Peyer's patch (tissue), 4 donors: ENCODE measurements at regions not wholly inside any gene's neighbourhood (a gene's known extent, or its start where the extent isn't known, plus 50 kb on each side); places are given as distances from the start of the nearest gene placed in this dataset.

ENCODE experiments used
- DNase-seq, 3 donors: peaks; one replicate each; pipeline ENCODE4 v3.0.0-alpha.2; 2017 to 2019
- H3K27ac ChIP-seq, 4 donors: fragments of 200-600 bp; sonication (generic); one replicate each; pipeline ENCODE4 v1.5.1; 2016 to 2019
- H3K27me3 ChIP-seq, 2 donors: fragments of 200-600 bp; sonication (generic); one replicate each; pipeline ENCODE4 v1.5.1; 2019
- H3K36me3 ChIP-seq, 3 donors: fragments of 200-600 bp; sonication (generic); one replicate each; pipeline ENCODE4 v1.5.1; 2016 to 2019
- H3K4me1 ChIP-seq, 4 donors: fragments of 200-600 bp; sonication (generic); one replicate each; pipeline ENCODE4 v1.5.1; 2016 to 2019
- H3K4me3 ChIP-seq, 4 donors: fragments of 200-600 bp; sonication (generic); 1 replicate in 3 of 4; 2 replicates in 1 of 4; pipeline ENCODE4 v1.5.1; 2016 to 2019; ENCODE audit warnings: mild to moderate bottlenecking in 1 of 4
- H3K9me3 ChIP-seq, 4 donors: fragments of 200-600 bp; sonication (generic); one replicate each; pipeline ENCODE4 v1.5.1; 2016 to 2019; ENCODE audit warnings: mild to moderate bottlenecking in 1 of 4
- POLR2A ChIP-seq, 2 donors: fragments of 450-650 bp; IDR thresholded peaks; one replicate each; pipeline ENCODE4 v1.5.1; 2017; ENCODE audit warnings: antibody characterized with exemption in 2 of 2, mild to moderate bottlenecking in 2 of 2, moderate library complexity in 2 of 2
- TF ChIP-seq, protein P1 (sequence below), 6 experiments: fragments of 450-650 bp in 4 of 6; fragments of 200-600 bp in 2 of 6; sonication (generic) in 1 of 6; IDR thresholded peaks; one replicate each; pipeline ENCODE4 v1.5.1; 2017 to 2019; ENCODE audit warnings: antibody characterized with exemption in 6 of 6, mild to moderate bottlenecking in 3 of 6, moderate library complexity in 1 of 6

DNA sequence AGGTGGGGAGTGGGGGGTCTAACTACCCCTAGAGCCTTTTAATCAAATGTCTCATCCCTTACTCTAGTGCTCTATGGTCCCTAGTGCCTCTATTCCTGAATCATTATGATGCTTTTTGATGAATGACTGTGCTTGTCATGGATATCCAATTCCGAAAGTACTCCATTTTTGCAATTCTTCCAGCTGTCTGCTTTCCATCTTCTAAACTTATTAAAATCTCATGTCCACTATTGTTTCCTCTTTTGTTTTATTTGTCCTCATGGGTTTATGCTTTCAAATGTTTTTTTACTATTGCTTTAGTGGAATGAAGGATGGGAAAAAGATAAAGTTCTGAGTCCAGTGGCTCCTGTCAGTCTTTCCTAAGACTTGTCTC lies 77.2 kb upstream of the KCNMB2 start:
- Histone ChIP-seq H3K4me1 (no peaks in the 10 kb centered on the region), H3K4me3 (no peak overlapping the region), H3K36me3 (no peaks in the 10 kb centered on the region), H3K9me3 (no peaks in the 10 kb centered on the region), H3K27ac (no peak overlapping the region), H3K27me3 (no peaks in the 10 kb centered on the region)
- no peak for TF ChIP-seq POLR2A (IDR thresholded peaks at IDR 0.05)
- TF ChIP-seq, protein P1, sequence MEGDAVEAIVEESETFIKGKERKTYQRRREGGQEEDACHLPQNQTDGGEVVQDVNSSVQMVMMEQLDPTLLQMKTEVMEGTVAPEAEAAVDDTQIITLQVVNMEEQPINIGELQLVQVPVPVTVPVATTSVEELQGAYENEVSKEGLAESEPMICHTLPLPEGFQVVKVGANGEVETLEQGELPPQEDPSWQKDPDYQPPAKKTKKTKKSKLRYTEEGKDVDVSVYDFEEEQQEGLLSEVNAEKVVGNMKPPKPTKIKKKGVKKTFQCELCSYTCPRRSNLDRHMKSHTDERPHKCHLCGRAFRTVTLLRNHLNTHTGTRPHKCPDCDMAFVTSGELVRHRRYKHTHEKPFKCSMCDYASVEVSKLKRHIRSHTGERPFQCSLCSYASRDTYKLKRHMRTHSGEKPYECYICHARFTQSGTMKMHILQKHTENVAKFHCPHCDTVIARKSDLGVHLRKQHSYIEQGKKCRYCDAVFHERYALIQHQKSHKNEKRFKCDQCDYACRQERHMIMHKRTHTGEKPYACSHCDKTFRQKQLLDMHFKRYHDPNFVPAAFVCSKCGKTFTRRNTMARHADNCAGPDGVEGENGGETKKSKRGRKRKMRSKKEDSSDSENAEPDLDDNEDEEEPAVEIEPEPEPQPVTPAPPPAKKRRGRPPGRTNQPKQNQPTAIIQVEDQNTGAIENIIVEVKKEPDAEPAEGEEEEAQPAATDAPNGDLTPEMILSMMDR (IDR thresholded peaks at IDR 0.05): no peak
- DNase-seq: no peak

DNA sequence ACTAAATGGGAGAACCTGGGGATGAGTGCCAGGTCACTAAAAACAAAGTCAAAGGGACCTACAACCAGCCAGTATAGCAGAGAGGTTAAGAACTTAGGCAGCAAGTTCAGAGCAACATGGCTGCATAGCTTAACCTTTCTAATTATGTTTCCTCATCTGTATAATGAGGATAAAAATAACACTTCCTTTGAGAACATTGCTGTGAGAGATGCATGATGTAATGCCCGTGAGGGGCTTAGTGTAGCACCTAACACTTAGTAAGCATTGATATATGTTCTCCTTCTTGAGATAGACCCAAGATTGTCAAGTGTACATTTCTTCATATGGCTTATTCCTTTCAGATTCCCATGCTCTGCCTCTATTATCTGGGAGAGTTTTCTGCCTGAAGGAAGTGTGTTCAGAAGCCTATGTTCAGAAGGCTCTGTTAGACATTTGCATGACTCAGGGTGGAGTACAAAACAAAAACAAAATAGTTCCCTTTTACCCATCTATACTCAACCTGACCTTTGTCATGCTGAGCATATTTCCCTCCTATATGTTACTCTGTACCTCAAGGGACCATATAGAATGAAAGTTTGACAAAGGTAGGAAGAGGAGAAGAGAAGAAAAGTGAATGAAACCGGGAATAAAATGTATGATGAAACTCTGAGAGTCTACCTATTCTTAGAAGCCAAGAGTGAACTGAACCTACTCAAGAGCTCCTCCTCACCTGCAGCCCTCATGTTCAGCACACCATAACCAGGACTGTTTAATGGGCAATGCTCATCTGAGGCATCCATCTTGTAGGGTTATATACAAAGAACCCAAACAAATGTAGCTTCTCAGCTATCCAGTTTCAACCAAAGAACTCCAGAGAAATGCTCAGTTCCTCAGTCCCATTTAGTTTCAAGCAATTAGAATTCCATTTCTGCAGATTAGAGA lies 70.7 kb upstream of the KCNMB2 start:
- Histone ChIP-seq H3K27me3 (no peaks in the 10 kb centered on the region), H3K4me1 (no peaks in the 10 kb centered on the region), H3K36me3 (no peaks in the 10 kb centered on the region), H3K4me3 (no peak overlapping the region), H3K27ac (no peak overlapping the region), H3K9me3 (no peaks in the 10 kb centered on the region)
- no peak for DNase-seq
- TF ChIP-seq, protein P1 (IDR thresholded peaks at IDR 0.05): no peak
- no peak for TF ChIP-seq POLR2A (IDR thresholded peaks at IDR 0.05)

DNA sequence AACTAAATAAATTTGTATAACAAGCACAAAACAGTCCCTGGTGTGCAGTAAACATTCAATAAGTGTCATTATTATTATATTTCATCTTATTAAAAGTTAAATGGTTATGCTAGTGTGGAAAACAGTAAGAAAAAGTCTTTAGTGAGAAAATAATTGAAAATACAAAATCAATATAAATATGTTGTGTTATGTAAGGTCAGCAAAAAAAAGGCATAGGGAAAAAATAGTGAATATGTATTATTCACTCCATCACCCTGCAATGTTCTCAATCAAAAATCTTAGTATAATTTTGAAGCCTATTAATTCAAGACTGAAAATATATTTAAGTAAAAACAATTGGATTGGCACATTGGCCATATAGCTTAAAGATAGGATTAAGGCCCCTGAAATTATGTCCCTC lies 63.3 kb upstream of the KCNMB2 start:
- Histone ChIP-seq H3K27me3 (no peaks in the 10 kb centered on the region), H3K4me3 (no peak overlapping the region), H3K4me1 (no peaks in the 10 kb centered on the region), H3K9me3 (no peaks in the 10 kb centered on the region), H3K36me3 (no peaks in the 10 kb centered on the region), H3K27ac (no peak overlapping the region)
- TF ChIP-seq, protein P1 (IDR thresholded peaks at IDR 0.05): no peak
- no peak for TF ChIP-seq POLR2A (IDR thresholded peaks at IDR 0.05)
- DNase-seq: no peak

DNA sequence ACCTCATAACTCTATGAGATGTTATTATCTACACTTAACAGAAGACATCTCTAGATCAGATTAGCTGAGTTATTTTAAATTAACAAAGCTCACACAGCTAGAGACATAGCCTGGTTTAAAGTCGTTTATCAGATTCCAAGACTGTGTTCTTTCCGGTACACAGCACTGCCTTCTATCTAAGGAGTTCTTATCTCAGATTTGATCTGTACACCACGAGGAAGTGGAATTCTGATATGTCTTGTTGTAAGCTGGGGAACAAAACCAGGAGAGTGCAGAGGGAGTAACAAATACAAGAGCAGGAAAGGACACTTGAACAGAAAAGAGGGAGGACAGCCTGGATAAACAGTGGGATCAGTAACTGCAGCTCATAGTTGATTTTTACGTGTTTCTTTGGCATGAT lies 61.7 kb upstream of the KCNMB2 start:
- no peak overlapping the region for H3K4me3 ChIP-seq
- TF ChIP-seq, protein P1 (IDR thresholded peaks at IDR 0.05): no peak
- TF ChIP-seq POLR2A (IDR thresholded peaks at IDR 0.05): no peak
- H3K9me3 ChIP-seq: no peaks in the 10 kb centered on the region
- no peaks in the 10 kb centered on the region for H3K27me3 ChIP-seq
- H3K4me1 ChIP-seq: no peaks in the 10 kb centered on the region
- DNase-seq: no peak
- H3K36me3 ChIP-seq: no peaks in the 10 kb centered on the region
- H3K27ac ChIP-seq: no peak overlapping the region

DNA sequence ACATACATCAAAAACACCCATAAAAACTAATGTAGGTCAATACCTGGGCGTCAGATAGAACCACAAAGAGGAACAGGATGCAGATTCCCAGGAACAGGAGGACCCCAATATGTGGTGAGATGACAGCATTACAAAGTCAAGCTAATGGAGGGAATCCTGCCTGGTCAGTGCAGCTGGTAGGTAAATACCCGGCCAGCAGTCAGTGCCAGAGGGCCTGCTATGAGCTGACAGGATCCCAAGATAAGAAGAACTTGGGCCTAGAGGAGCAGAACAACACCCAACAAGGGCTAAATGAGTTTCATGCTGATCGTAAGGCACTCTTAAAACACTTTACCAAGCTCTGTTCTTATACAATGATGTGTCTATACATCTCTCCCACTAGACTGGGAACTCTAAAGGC lies 61.2 kb upstream of the KCNMB2 start:
- H3K4me3 ChIP-seq: no peak overlapping the region
- no peak overlapping the region for H3K27ac ChIP-seq
- no peaks in the 10 kb centered on the region for H3K36me3 ChIP-seq
- H3K27me3 ChIP-seq: no peaks in the 10 kb centered on the region
- no peak for DNase-seq
- H3K9me3 ChIP-seq: no peaks in the 10 kb centered on the region
- TF ChIP-seq POLR2A (IDR thresholded peaks at IDR 0.05): no peak
- TF ChIP-seq, protein P1 (IDR thresholded peaks at IDR 0.05): no peak
- no peaks in the 10 kb centered on the region for H3K4me1 ChIP-seq
